IPS DF 4.7 (cell line): ENCODE measurements at regions not wholly inside any gene's neighbourhood (a gene's known extent, or its start where the extent isn't known, plus 50 kb on each side); places are given as distances from the start of the nearest gene placed in this dataset.
A peak's percentile ranks its signal among the peaks of the same experiment; 100 is the strongest.
"Not testable (repeated sequence)": the region's sequence is repeated elsewhere in the genome, so short reads cannot be mapped to it uniquely, and the experiment has no call there.

Experiments used
- DNase-seq: peaks from one replicate; pipeline ENCODE4 v3.0.0-alpha.2; 2013; ENCODE audit warnings: low spot score; ENCODE audit errors: extremely low read depth

GRCh38 chrY:8151561-8151960 is 1185.7 kb upstream of the TSPY4 start:
- no peak for DNase-seq

GRCh38 chrY:8128578-8128977 is 1208.7 kb upstream of the TSPY4 start:
- DNase-seq: no peak

- no peak for DNase-seq
These were observed 1211.2 kb upstream of the TSPY4 start for GRCh38 chrY:8125907-8126571.

GRCh38 chrY:8121825-8122224 is 1210.3 kb upstream of the AMELY start:
- no peak for DNase-seq

GRCh38 chrY:8094429-8094828 is 1182.9 kb upstream of the AMELY start:
- DNase-seq: no peak

GRCh38 chrY:8092926-8093325 is 1181.4 kb upstream of the AMELY start:
- DNase-seq: no peak

- no peak for DNase-seq
These were observed 1174.4 kb upstream of the AMELY start for GRCh38 chrY:8085925-8086324.

- no peak for DNase-seq
These were observed 1172.6 kb upstream of the AMELY start for GRCh38 chrY:8084192-8084591.

- no peak for DNase-seq
These were observed 1169.6 kb upstream of the AMELY start for GRCh38 chrY:8081151-8081550.

- no peak for DNase-seq
These were observed 1153.7 kb upstream of the AMELY start for GRCh38 chrY:8065220-8065619.

- DNase-seq: no peak
These were observed 1152.9 kb upstream of the AMELY start for GRCh38 chrY:8064500-8064899.

- no peak for DNase-seq
These were observed 1152.4 kb upstream of the AMELY start for GRCh38 chrY:8063973-8064372.

GRCh38 chrY:8058613-8059012 is 1147.1 kb upstream of the AMELY start:
- no peak for DNase-seq

- DNase-seq: no peak
These were observed 1139.8 kb upstream of the AMELY start for GRCh38 chrY:8051340-8051739.

GRCh38 chrY:8041238-8041637 is 1129.7 kb upstream of the AMELY start:
- no peak for DNase-seq

- DNase-seq: no peak
These were observed 1125.0 kb upstream of the AMELY start for GRCh38 chrY:8036563-8036962.

- no peak for DNase-seq
These were observed 1124.1 kb upstream of the AMELY start for GRCh38 chrY:8035653-8036052.

- no peak for DNase-seq
These were observed 1123.1 kb upstream of the AMELY start for GRCh38 chrY:8034673-8035072.

- no peak for DNase-seq
These were observed 1121.6 kb upstream of the AMELY start for GRCh38 chrY:8033200-8033599.

- DNase-seq: no peak
These were observed 1109.0 kb upstream of the AMELY start for GRCh38 chrY:8020540-8020939.

- no peak for DNase-seq
These were observed 1100.0 kb upstream of the AMELY start for GRCh38 chrY:8011515-8011914.

GRCh38 chrY:8004196-8004595 is 1092.6 kb upstream of the AMELY start:
- DNase-seq: no peak

GRCh38 chrY:7996726-7997125 is 1085.2 kb upstream of the AMELY start:
- peak; percentile 19 for DNase-seq

GRCh38 chrY:7994781-7995180 is 1083.2 kb upstream of the AMELY start:
- not testable (repeated sequence) for DNase-seq
